Immature natural killer cell (primary cell): ENCODE measurements at regions not wholly inside any gene's neighbourhood (a gene's known extent, or its start where the extent isn't known, plus 50 kb on each side); places are given as distances from the start of the nearest gene placed in this dataset.

Experiments
- DNase-seq, 3 donors: peaks; one replicate each; pipeline ENCODE4 v3.0.0; 2022; ENCODE audit warnings: mixed read lengths in 1 of 3
- H3K27ac Mint-ChIP-seq, 6 donors: one replicate each; pipeline ENCODE4 v1.8.0; 2020; ENCODE audit warnings: mixed read lengths in 6 of 6, mild to moderate bottlenecking in 5 of 6, inconsistent platforms in 4 of 6, moderate library complexity in 3 of 6
- H3K27me3 Mint-ChIP-seq, 3 donors: one replicate each; pipeline ENCODE4 v1.8.0; 2020 to 2021; ENCODE audit warnings: low read depth in 3 of 3, mild to moderate bottlenecking in 3 of 3, mixed read lengths in 3 of 3, moderate library complexity in 3 of 3, inconsistent platforms in 1 of 3
- H3K36me3 Mint-ChIP-seq, 3 donors: one replicate each; pipeline ENCODE4 v1.8.0; 2020; ENCODE audit warnings: mixed read lengths in 3 of 3, inconsistent platforms in 2 of 3, mild to moderate bottlenecking in 2 of 3
- H3K4me1 Mint-ChIP-seq, 2 donors: one replicate each; pipeline ENCODE4 v1.8.0; 2020; ENCODE audit warnings: inconsistent platforms in 2 of 2, mild to moderate bottlenecking in 2 of 2, mixed read lengths in 2 of 2, moderate library complexity in 1 of 2
- H3K4me3 Mint-ChIP-seq, 5 donors: one replicate each; pipeline ENCODE4 v1.8.0; 2020; ENCODE audit warnings: mild to moderate bottlenecking in 5 of 5, mixed read lengths in 5 of 5, inconsistent platforms in 3 of 5, moderate library complexity in 3 of 5
- H3K9me3 Mint-ChIP-seq, 6 donors: one replicate each; pipeline ENCODE4 v1.8.0; 2020; ENCODE audit warnings: mild to moderate bottlenecking in 6 of 6, mixed read lengths in 6 of 6, inconsistent platforms in 4 of 6, moderate library complexity in 3 of 6

DNA sequence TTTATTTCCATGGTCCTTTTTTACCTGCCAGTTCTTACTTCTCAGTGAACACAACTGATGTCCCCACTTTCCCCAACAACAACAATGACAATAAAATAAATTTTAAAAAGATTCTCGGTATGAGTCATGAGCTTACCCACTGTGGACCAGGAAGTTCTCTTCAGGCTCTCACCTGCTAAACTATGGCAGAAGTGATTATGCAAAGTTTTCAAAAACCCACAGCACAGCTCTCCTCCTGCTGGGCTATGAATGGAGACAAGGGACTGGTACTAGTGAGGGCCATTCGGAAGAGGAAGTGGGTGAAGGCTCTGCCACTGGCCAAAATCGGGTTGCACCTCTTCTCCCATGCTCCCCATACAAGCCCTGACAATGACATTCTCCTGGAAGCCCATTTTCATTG is 429.4 kb downstream of the PIK3R1 start:
- H3K9me3 Mint-ChIP-seq = no peaks in the 10 kb centered on the region
- H3K4me3 Mint-ChIP-seq = no peak overlapping the region
- no peak overlapping the region for H3K27ac Mint-ChIP-seq
- no peaks in the 10 kb centered on the region for H3K4me1 Mint-ChIP-seq
- DNase-seq = no peak
- no peaks in the 10 kb centered on the region for H3K36me3 Mint-ChIP-seq
- H3K27me3 Mint-ChIP-seq = peaks cover 2 to 15% (median 5%) of the 10 kb centered on the region in 3 donors

DNA sequence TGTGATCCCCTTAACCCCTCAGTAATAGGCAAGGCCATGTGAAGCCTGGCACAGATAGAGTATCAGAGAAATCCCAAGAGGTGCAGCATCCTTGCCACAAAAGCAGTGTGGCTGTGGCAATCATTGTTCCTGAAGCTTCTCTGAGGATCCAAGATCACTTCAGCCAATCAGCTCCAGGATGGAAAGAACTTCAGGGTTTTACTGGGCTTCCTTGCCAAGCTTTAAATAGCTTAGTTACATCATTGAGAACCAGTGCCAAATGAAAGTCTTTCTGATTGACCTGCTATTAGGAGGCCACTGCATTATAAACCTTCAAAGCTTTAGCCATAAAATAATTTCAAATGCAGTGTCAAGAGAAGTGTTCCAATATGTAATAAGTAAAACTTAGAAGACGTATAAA is 430.6 kb downstream of the PIK3R1 start:
- Mint-ChIP-seq H3K27me3 (peaks cover 2 to 15% (median 5%) of the 10 kb centered on the region in 3 donors), H3K9me3 (no peaks in the 10 kb centered on the region), H3K4me1 (no peaks in the 10 kb centered on the region), H3K27ac (no peak overlapping the region), H3K4me3 (no peak overlapping the region), H3K36me3 (no peaks in the 10 kb centered on the region)
- DNase-seq = no peak

DNA sequence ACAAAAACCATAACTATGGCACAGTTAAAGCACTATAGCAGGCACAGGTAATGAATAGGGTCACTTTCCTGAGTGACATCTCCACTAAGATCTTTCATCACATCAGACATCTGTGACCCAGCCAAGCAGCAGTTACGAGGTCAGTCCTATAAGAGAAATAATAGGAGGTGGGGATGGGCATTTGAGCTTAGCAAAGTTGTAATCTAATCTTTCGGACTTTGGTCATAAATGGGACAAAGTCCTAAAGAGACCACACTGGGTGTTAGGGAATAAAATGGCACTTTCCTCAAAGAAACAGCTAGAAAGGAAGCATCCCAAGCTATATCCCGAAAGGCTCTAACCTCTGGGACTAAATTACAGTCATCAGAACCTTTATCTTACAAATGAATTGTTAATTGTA is 432.2 kb downstream of the PIK3R1 start:
- Mint-ChIP-seq H3K4me1 (no peaks in the 10 kb centered on the region), H3K36me3 (no peaks in the 10 kb centered on the region), H3K9me3 (no peaks in the 10 kb centered on the region), H3K27ac (no peak overlapping the region), H3K27me3 (peaks cover 0 to 14% (median 0%) of the 10 kb centered on the region in 3 donors), H3K4me3 (no peak overlapping the region)
- no peak for DNase-seq

DNA sequence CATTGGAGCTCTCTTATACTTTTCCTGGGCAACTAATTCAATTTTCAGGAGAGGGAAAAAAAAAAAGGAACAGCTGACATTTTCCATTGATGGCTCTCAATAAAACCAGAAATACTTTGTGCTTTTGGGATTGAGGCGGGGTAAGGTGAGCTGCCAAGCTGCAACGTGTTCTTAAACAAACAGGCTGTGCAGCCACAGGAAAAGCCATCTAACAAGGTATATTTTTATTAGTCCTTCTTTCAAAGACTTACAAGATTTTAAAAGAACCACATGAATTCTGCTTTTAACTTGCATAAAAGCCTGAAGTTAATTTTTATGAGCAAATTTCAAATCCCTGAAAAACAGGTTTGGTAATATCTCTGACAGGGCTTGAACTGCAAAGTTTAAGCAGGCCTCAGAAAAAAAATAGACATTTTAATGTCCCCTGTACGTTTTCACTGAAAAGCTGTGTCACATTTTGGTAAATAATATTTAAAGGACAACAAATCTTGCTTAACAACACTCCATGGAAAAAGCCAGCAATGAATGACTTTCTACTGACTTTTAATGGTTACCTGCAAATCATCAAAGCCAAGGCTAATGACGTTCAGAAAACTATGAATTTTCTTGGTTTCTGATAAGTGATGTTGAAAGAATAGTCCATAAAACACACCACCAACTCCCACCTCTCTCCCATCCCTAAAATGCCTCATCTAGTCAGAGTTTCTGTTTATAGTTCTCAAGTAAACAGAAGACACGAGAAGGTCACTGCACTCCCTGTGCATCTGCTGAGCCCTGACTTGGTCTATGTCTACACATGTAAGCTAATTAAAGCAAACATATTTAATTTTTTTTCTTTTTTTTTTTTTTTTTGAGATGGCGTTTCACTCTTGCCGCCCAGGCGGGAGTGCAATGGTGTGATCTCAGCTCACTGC is 433.6 kb downstream of the PIK3R1 start:
- Mint-ChIP-seq H3K27me3 (peaks cover 0 to 11% (median 0%) of the 10 kb centered on the region in 3 donors), H3K27ac (no peak overlapping the region), H3K4me1 (no peaks in the 10 kb centered on the region), H3K4me3 (no peak overlapping the region), H3K36me3 (no peaks in the 10 kb centered on the region), H3K9me3 (no peaks in the 10 kb centered on the region)
- no peak for DNase-seq

DNA sequence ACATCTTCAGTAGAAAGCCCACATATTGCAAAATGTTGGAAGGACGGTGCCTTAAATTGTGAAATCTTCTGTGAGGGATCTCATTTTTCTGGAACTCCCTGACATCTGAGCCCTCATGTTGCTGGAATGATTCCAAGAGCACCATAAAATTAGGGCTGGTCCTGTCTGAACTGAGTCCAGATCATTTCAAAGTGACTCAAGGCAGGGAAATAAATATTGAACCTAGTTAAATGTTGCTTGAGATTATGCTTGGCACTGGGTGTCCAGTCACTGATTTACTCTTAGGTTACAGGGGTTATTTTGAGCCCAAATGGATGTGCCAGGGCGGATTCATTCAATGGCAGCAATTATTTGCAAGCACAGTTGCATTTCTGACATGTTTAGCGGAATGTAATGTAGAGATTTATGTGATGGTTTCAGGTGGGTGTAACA is 437.0 kb downstream of the PIK3R1 start:
- Mint-ChIP-seq H3K27me3 (peaks cover 0 to 4% (median 3%) of the 10 kb centered on the region in 3 donors), H3K4me3 (no peak overlapping the region), H3K36me3 (no peaks in the 10 kb centered on the region), H3K4me1 (no peaks in the 10 kb centered on the region), H3K27ac (no peak overlapping the region), H3K9me3 (no peaks in the 10 kb centered on the region)
- no peak for DNase-seq

DNA sequence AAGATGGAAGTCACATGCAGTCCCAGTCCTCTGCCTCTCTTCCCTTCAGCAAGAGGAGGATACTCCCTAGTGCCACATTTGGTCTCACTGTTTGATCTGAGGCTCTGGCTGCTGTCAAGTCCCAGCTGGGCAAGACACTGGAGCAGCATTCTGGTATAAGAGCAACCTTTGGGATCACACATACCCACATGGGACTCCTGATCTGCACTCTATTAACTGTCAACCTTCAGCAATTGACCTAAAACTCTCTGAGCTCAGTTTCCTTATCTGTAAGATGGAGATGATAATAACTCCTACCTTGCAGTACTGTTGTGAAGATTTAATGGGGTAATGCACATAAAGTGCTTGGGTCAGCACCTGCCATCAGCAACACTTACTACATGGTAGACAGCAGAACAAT is 437.9 kb downstream of the PIK3R1 start:
- Mint-ChIP-seq H3K36me3 (no peaks in the 10 kb centered on the region), H3K9me3 (no peaks in the 10 kb centered on the region), H3K27me3 (peaks cover 0 to 4% (median 3%) of the 10 kb centered on the region in 3 donors), H3K27ac (no peak overlapping the region), H3K4me1 (no peaks in the 10 kb centered on the region), H3K4me3 (no peak overlapping the region)
- DNase-seq = no peak

DNA sequence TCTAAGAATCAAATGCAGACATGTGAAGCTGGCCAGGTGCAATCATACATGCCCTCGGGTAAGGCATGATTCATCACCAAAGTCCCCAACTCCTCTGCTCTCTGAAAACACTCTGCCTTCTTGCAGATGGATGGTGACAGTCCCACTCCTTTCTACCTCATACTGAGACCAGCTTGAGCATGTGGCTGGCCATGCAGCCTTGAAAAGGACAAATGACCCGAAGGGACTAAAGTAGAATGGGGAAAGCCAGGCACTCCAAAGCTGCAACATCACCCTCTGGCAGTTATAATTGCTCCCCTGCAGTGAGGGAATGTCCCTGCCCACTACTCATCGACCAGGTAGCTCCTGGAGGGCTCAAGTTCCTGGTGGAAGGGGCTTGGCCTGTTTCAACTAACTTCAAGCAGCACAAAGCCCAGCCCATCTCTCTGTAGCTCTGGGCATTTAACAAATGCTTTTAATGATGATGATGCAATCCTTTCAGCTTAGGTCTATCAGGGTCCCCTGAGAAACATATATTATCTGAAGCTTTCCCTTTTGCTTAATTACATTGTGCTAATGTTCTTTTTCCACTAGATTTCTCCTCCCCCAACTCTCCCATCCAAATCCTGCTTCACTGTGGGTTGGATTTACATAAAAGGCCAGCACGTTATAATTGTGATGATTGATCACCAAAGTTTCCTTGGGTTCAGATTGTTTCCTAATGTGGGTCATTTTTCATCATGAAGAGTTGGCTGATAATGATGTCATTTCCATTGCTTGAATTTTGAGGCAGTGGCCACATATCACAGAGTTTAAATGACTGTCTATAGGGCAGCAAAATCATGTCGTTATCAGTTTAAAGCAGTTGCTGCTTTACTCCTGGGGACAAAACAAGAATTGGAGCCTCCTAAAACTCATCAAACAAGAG is 436.5 kb upstream of the SLC30A5 start:
- Mint-ChIP-seq H3K9me3 (no peaks in the 10 kb centered on the region), H3K4me1 (no peaks in the 10 kb centered on the region), H3K27me3 (peaks cover 0 to 3% (median 2%) of the 10 kb centered on the region in 3 donors), H3K27ac (no peak overlapping the region), H3K36me3 (no peaks in the 10 kb centered on the region), H3K4me3 (no peak overlapping the region)
- DNase-seq = no peak

DNA sequence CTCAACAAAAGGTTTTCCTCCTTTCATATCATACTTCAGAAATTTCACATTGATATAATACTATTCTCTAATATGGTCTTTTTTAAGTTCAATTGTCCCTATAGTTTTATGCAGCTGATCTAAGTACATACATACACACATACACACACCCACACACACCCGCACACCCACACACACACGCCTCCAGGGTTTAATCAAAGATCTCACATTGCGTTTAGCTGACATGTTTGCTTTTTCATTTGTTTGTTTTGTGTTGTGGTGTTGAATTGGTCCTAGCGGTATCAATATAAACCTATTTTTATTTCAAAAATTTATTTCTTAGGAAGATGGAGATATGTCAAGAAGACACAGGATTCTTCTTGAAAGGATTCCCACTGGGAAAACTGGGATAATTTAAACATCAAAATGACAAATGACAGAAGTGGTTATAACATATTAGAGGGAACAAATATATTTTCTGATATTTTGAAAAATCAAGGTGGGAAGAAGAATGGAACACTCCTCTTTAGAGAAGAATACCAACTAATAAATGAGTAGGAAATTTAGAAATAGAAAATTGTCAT is 434.9 kb upstream of the SLC30A5 start:
- H3K27me3 Mint-ChIP-seq = peaks cover 0 to 3% (median 2%) of the 10 kb centered on the region in 3 donors
- no peak overlapping the region for H3K27ac Mint-ChIP-seq
- no peaks in the 10 kb centered on the region for H3K9me3 Mint-ChIP-seq
- no peak for DNase-seq
- H3K4me3 Mint-ChIP-seq = no peak overlapping the region
- H3K4me1 Mint-ChIP-seq = no peaks in the 10 kb centered on the region
- H3K36me3 Mint-ChIP-seq = no peaks in the 10 kb centered on the region

DNA sequence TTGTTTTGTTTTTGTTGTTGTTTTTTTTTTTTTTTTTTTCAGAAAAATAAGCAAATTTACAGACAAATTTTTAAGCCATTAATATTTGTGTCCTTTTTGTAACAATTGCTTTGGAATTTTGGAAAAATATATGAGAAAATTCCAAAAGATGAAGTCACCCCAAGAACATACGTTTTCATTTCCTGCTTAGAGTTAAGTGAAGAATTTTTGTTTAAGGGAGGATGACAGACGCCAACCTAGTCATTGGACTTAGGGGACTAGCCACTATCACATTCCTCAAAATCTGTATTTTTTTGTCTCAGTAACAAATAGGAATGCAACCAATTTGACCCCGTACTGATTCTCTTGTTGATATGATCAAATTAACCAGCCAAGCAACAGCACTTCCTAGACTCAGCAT is 433.9 kb upstream of the SLC30A5 start:
- Mint-ChIP-seq H3K27ac (no peak overlapping the region), H3K36me3 (no peaks in the 10 kb centered on the region), H3K9me3 (no peaks in the 10 kb centered on the region), H3K4me3 (no peak overlapping the region), H3K27me3 (peaks cover 0 to 3% (median 2%) of the 10 kb centered on the region in 3 donors), H3K4me1 (no peaks in the 10 kb centered on the region)
- DNase-seq = no peak

DNA sequence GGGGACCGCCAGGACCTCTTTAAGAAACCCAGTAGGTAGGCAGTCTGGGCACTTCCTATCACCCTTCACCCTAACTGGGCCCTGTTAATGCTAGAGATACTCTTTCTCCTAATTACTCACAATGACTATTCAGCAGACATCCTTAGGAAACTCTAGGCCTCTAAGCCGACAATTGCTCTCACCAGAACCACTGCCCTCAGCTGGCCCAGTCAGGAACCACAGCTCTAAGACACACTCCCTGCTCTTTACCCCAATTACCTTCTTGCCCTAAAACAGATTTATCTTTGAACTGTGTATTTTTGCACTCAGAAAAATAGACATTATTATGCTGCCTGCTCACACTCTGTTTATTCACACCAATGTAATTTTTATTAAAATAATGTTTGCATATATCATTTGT is 432.6 kb upstream of the SLC30A5 start:
- Mint-ChIP-seq H3K9me3 (no peaks in the 10 kb centered on the region), H3K27ac (no peak overlapping the region), H3K27me3 (peaks cover 0 to 1% (median 0%) of the 10 kb centered on the region in 3 donors), H3K36me3 (no peaks in the 10 kb centered on the region), H3K4me3 (no peak overlapping the region), H3K4me1 (no peaks in the 10 kb centered on the region)
- DNase-seq = no peak

DNA sequence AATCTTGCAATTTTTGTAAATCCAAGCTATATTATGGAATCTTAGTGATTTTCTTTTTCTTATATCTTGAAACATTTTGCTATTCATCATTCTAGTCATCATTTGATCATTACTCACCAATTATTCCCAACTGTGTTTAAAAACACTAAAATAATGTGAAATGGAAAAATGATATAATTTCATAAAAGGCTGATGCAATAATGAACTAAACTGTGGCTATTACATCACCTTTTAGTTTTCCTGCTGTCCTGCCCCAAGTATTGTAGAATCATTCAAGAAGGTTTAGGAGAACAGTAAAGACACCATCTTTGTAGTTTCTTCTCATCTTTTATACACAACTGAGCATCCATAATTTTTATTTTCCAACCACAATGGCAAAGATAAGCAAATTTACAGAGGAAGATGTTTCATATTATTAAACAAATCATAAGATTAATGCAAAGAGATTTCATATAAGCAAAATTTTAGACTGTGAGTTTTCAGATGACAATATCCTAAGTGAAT is 431.0 kb upstream of the SLC30A5 start:
- no peaks in the 10 kb centered on the region for H3K4me1 Mint-ChIP-seq
- H3K4me3 Mint-ChIP-seq = no peak overlapping the region
- no peak for DNase-seq
- no peaks in the 10 kb centered on the region for H3K36me3 Mint-ChIP-seq
- no peak overlapping the region for H3K27ac Mint-ChIP-seq
- no peaks in the 10 kb centered on the region for H3K27me3 Mint-ChIP-seq
- H3K9me3 Mint-ChIP-seq = no peaks in the 10 kb centered on the region

DNA sequence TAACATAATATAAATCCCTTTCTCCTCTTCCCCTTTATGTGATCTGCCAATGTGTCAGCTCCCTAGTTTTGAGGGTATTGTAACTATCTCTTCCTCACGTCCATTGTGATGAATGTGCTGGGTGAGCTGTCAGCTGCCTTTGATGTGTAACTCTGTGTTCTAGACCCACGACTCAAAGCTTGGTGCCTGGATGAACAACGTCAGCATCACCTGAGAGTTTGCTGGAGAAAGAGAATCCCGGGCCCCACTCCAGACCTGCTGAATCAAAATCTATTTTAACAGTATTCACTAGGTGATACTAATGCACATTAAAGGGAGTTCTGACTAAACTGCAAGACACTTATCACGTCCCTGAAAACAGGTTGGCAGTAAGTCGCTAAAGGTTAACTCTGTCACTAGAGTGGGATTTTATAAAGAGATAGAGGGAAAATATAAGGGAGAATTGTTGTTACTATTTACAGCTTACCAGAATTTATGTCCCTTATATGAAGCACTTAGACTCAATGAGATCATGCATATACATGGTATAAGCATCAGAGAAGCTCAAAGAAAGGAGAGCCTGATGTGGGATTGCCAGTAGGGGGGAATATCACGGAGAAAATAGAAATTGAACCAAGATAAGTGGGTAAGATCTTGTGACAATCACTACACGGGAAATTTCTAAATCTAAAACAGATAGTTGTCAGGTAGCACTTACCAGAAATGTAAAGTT is 423.8 kb upstream of the SLC30A5 start:
- Mint-ChIP-seq H3K4me3 (no peak overlapping the region), H3K9me3 (peaks cover 0 to 4% (median 0%) of the 10 kb centered on the region in 6 donors), H3K27ac (no peak overlapping the region), H3K4me1 (no peaks in the 10 kb centered on the region), H3K36me3 (no peaks in the 10 kb centered on the region), H3K27me3 (peaks cover 0 to 2% (median 0%) of the 10 kb centered on the region in 3 donors)
- DNase-seq = no peak

DNA sequence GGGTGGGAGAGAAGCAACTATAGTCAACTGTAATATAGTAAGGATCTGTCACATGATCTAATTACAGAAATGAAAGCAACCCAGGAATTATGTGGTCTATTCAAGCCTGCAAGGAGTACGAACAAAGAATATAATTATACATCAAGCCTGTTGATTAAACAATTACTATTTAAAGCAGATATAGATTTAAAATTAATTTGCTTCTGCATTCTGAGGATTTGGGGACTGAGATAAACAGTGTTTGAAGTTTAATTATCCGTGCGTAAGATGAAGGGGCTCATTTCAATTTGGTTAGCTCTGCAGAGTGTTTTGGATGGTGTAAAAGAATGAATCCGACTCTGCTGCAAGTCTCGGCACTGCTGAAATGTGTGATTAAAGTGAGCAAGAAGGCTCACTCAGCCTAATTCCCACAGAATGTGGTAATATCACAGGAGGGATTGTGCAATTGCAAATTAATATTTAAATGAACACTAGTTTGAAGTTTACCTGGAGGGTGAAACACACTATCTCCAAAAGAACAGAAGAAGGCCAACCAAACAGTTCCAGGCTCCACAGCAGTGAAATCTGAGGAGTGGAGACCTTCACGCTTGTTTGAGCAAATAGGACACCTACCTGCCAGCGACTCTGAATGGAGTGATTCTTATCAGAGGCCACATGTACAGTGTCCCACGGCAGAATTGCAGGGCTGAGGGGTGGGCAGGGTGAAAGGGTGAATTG is 420.6 kb upstream of the SLC30A5 start:
- Mint-ChIP-seq H3K9me3 (peaks cover 0 to 4% (median 0%) of the 10 kb centered on the region in 6 donors), H3K4me3 (no peak overlapping the region), H3K36me3 (no peaks in the 10 kb centered on the region), H3K4me1 (no peaks in the 10 kb centered on the region), H3K27ac (no peak overlapping the region), H3K27me3 (peaks cover 0 to 2% (median 0%) of the 10 kb centered on the region in 3 donors)
- DNase-seq = no peak
